GM12892 (cell line): ENCODE measurements at regions not wholly inside any gene's neighbourhood (a gene's known extent, or its start where the extent isn't known, plus 50 kb on each side); places are given as distances from the start of the nearest gene placed in this dataset.

Source experiments
- POLR2A ChIP-seq: IDR thresholded peaks from 2 replicates; pipeline ENCODE4 v1.6.1; 2011; ENCODE audit warnings: low read depth, low read length, control low read depth
- POLR2AphosphoS5 ChIP-seq: IDR thresholded peaks from 2 replicates; pipeline ENCODE4 v1.6.1; 2011; ENCODE audit warnings: low read depth, low read length, control low read depth
- TAF1 ChIP-seq: IDR thresholded peaks from 2 replicates; pipeline ENCODE4 v1.6.1; 2011; ENCODE audit warnings: low read depth, mild to moderate bottlenecking, control low read depth, low read length, borderline replicate concordance

- TF ChIP-seq POLR2AphosphoS5: no peak
- no peak for TF ChIP-seq POLR2A
- no peak for TF ChIP-seq TAF1
Observed at GRCh38 chr10:107671960-107672359, 507.5 kb upstream of the SORCS1 start.
